HFFc6 (cell line): ENCODE measurements at regions not wholly inside any gene's neighbourhood (a gene's known extent, or its start where the extent isn't known, plus 50 kb on each side); places are given as distances from the start of the nearest gene placed in this dataset.

Experiments used
- DNase-seq: peaks from one replicate; pipeline ENCODE4 v3.0.0-alpha.2; 2018
- H3K27ac Mint-ChIP-seq: 2 replicates; pipeline ENCODE4 v1.8.0; 2020; ENCODE audit warnings: mild to moderate bottlenecking, mixed read lengths
- H3K27me3 Mint-ChIP-seq: 2 replicates; pipeline ENCODE4 v1.8.0; 2021; ENCODE audit warnings: mild to moderate bottlenecking, moderate library complexity, mixed read lengths; ENCODE audit not compliant: insufficient read depth
- H3K36me3 Mint-ChIP-seq: 2 replicates; pipeline ENCODE4 v1.8.0; 2021; ENCODE audit warnings: low read depth, mixed read lengths
- H3K4me1 Mint-ChIP-seq: 2 replicates; pipeline ENCODE4 v1.8.0; 2020; ENCODE audit warnings: low read depth, mixed read lengths
- H3K4me3 Mint-ChIP-seq: 2 replicates; pipeline ENCODE4 v1.8.0; 2020; ENCODE audit warnings: mild to moderate bottlenecking, moderate library complexity, mixed read lengths
- H3K9me3 Mint-ChIP-seq: 2 replicates; pipeline ENCODE4 v1.8.0; 2020; ENCODE audit warnings: mild to moderate bottlenecking, mixed read lengths
- CTCF ChIP-seq: fragments of 200-600 bp; sonication (generic); IDR thresholded peaks from 2 replicates; pipeline ENCODE4 v1.5.0; 2021; ENCODE audit warnings: antibody characterized with exemption, mild to moderate bottlenecking

GRCh38 chr6:165825256-165825815 lies 162.3 kb upstream of the PDE10A start:
- no peaks in the 10 kb centered on the region for H3K4me1 Mint-ChIP-seq
- peaks cover 36% of the 10 kb centered on the region for H3K9me3 Mint-ChIP-seq
- no peak for DNase-seq
- H3K36me3 Mint-ChIP-seq = no peaks in the 10 kb centered on the region
- TF ChIP-seq CTCF = no peak
- H3K27me3 Mint-ChIP-seq = no peaks in the 10 kb centered on the region; the same call in 1 of the 2 replicates
- no peak overlapping the region for H3K27ac Mint-ChIP-seq
- no peak overlapping the region for H3K4me3 Mint-ChIP-seq

GRCh38 chr6:165823609-165824326 lies 160.7 kb upstream of the PDE10A start:
- no peaks in the 10 kb centered on the region for H3K36me3 Mint-ChIP-seq
- no peak for DNase-seq
- no peak for TF ChIP-seq CTCF
- H3K4me1 Mint-ChIP-seq = no peaks in the 10 kb centered on the region
- no peak overlapping the region for H3K27ac Mint-ChIP-seq
- H3K9me3 Mint-ChIP-seq = peaks cover 33% of the 10 kb centered on the region
- no peaks in the 10 kb centered on the region; the same call in 1 of the 2 replicates for H3K27me3 Mint-ChIP-seq
- no peak overlapping the region for H3K4me3 Mint-ChIP-seq

GRCh38 chr6:165822501-165822900 lies 159.5 kb upstream of the PDE10A start:
- H3K9me3 Mint-ChIP-seq = peaks cover 38% of the 10 kb centered on the region
- no peaks in the 10 kb centered on the region; the same call in 1 of the 2 replicates for H3K27me3 Mint-ChIP-seq
- no peak overlapping the region for H3K4me3 Mint-ChIP-seq
- H3K4me1 Mint-ChIP-seq = no peaks in the 10 kb centered on the region
- 0 out of 2 replicates have a peak, but pooled peaks cover 6% of the 10 kb centered on the region for H3K36me3 Mint-ChIP-seq
- no peak overlapping the region for H3K27ac Mint-ChIP-seq
- DNase-seq = no peak
- no peak for TF ChIP-seq CTCF

GRCh38 chr6:165821754-165822153 lies 158.7 kb upstream of the PDE10A start:
- Mint-ChIP-seq H3K4me3 (no peak overlapping the region), H3K27ac (no peak overlapping the region), H3K27me3 (no peaks in the 10 kb centered on the region; the same call in 1 of the 2 replicates), H3K36me3 (0 out of 2 replicates have a peak, but pooled peaks cover 6% of the 10 kb centered on the region), H3K4me1 (no peaks in the 10 kb centered on the region), H3K9me3 (peaks cover 36% of the 10 kb centered on the region)
- no peak for DNase-seq
- no peak for TF ChIP-seq CTCF

GRCh38 chr6:165820934-165821333 lies 157.9 kb upstream of the PDE10A start:
- 0 out of 2 replicates have a peak, but pooled peaks cover 6% of the 10 kb centered on the region for H3K36me3 Mint-ChIP-seq
- DNase-seq = no peak
- no peak overlapping the region for H3K4me3 Mint-ChIP-seq
- H3K27ac Mint-ChIP-seq = no peak overlapping the region
- peaks cover 38% of the 10 kb centered on the region for H3K9me3 Mint-ChIP-seq
- no peak for TF ChIP-seq CTCF
- H3K4me1 Mint-ChIP-seq = no peaks in the 10 kb centered on the region
- H3K27me3 Mint-ChIP-seq = no peaks in the 10 kb centered on the region; the same call in 1 of the 2 replicates
